IPS-NIHi7 (cell line): ENCODE measurements at regions not wholly inside any gene's neighbourhood (a gene's known extent, or its start where the extent isn't known, plus 50 kb on each side); places are given as distances from the start of the nearest gene placed in this dataset.
A peak's percentile ranks its signal among the peaks of the same experiment; 100 is the strongest.
"Not testable (repeated sequence)": the region's sequence is repeated elsewhere in the genome, so short reads cannot be mapped to it uniquely, and the experiment has no call there.

Experiments used
- DNase-seq: peaks from one replicate; pipeline ENCODE4 v3.0.0; 2012; ENCODE audit warnings: mixed read lengths; ENCODE audit errors: extremely low spot score

- DNase-seq = no peak
Measured at GRCh38 chr6:27742833-27743573, 169.2 kb downstream of the OR2B2 start.

- DNase-seq = not testable (repeated sequence)
Measured at GRCh38 chr6:27739902-27740301, 172.3 kb downstream of the OR2B2 start.

- no peak for DNase-seq
Measured at GRCh38 chr6:27736686-27737085, 175.5 kb downstream of the OR2B2 start.

- DNase-seq = no peak
Measured at GRCh38 chr6:27728442-27728841, 183.8 kb downstream of the OR2B2 start.

- DNase-seq = peak; percentile 19
Measured at GRCh38 chr6:27726619-27727023, 185.6 kb downstream of the OR2B2 start.

GRCh38 chr6:27720607-27721580 is 191.3 kb downstream of the OR2B2 start:
- peak; percentile 76 for DNase-seq

GRCh38 chr6:27719039-27719438 is 193.2 kb downstream of the OR2B2 start:
- DNase-seq = not testable (repeated sequence)

- DNase-seq = no peak
Measured at GRCh38 chr6:27706431-27706830, 205.8 kb downstream of the OR2B2 start.

GRCh38 chr6:27700337-27700736 is 211.9 kb downstream of the OR2B2 start:
- DNase-seq = no peak

- DNase-seq = no peak
Measured at GRCh38 chr6:27694547-27694874, 217.7 kb downstream of the OR2B2 start.

- DNase-seq = peak; percentile 70
Measured at GRCh38 chr6:27693766-27694546, 218.2 kb downstream of the OR2B2 start.

GRCh38 chr6:27692133-27692532 is 219.2 kb upstream of the ZNF184 start:
- not testable (repeated sequence) for DNase-seq

- peak; percentile 74 for DNase-seq
Measured at GRCh38 chr6:27688014-27688586, 215.2 kb upstream of the ZNF184 start.

GRCh38 chr6:27687154-27688013 is 214.5 kb upstream of the ZNF184 start:
- peak; percentile 78 for DNase-seq

- no peak for DNase-seq
Measured at GRCh38 chr6:27685279-27685678, 212.4 kb upstream of the ZNF184 start.

- DNase-seq = peak; percentile 49
Measured at GRCh38 chr6:27684264-27685211, 211.6 kb upstream of the ZNF184 start.

- DNase-seq = no peak
Measured at GRCh38 chr6:27679964-27680694, 207.2 kb upstream of the ZNF184 start.

- peak; percentile 9 for DNase-seq
Measured at GRCh38 chr6:27679308-27679963, 206.5 kb upstream of the ZNF184 start.
